Brain pericyte (primary cell): ENCODE measurements at regions not wholly inside any gene's neighbourhood (a gene's known extent, or its start where the extent isn't known, plus 50 kb on each side); places are given as distances from the start of the nearest gene placed in this dataset.

Source experiments
- DNase-seq: peaks from one replicate; pipeline ENCODE4 v3.0.0-alpha.2; 2012; ENCODE audit warnings: low read depth, low spot score

GRCh38 chr1:68378296-68379084 lies 71.3 kb downstream of the RPE65 start:
- no peak for DNase-seq

- DNase-seq = no peak
These were observed 72.7 kb downstream of the RPE65 start for GRCh38 chr1:68377098-68377497.

GRCh38 chr1:68376441-68376840 lies 73.3 kb downstream of the RPE65 start:
- no peak for DNase-seq

- no peak for DNase-seq
These were observed 73.8 kb downstream of the RPE65 start for GRCh38 chr1:68375919-68376318.

- no peak for DNase-seq
These were observed 76.6 kb downstream of the RPE65 start for GRCh38 chr1:68373173-68373572.

GRCh38 chr1:68372487-68372886 lies 77.3 kb downstream of the RPE65 start:
- no peak for DNase-seq

- DNase-seq = no peak
These were observed 79.4 kb downstream of the RPE65 start for GRCh38 chr1:68370101-68370915.

DNA sequence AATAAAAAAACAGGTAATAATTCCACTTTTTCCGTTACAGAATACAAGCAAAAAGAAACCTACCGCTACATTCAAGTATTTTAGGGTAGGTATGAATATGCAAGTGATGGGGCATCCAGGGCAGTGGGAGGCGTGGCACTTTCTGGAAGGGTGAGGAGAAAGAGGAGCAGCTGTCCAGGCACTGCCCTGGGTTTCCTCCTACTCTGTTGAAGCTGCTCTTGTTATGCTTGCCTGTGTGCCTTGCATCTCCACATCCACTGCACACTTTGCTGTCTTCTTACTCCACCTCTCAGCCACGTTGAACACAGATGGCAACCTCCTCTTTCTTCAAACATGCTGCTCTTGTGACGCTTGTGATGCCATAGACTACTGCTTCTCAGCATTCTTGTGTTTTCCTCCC lies 83.2 kb downstream of the RPE65 start:
- no peak for DNase-seq

GRCh38 chr1:68365709-68366382 lies 83.9 kb downstream of the RPE65 start:
- DNase-seq = no peak

GRCh38 chr1:68363339-68363738 lies 86.4 kb downstream of the RPE65 start:
- DNase-seq = no peak

GRCh38 chr1:68361346-68361910 lies 88.3 kb downstream of the RPE65 start:
- DNase-seq = no peak

GRCh38 chr1:68359045-68359444 lies 90.7 kb downstream of the RPE65 start:
- no peak for DNase-seq

- no peak for DNase-seq
These were observed 91.3 kb downstream of the RPE65 start for GRCh38 chr1:68358439-68358838.

DNA sequence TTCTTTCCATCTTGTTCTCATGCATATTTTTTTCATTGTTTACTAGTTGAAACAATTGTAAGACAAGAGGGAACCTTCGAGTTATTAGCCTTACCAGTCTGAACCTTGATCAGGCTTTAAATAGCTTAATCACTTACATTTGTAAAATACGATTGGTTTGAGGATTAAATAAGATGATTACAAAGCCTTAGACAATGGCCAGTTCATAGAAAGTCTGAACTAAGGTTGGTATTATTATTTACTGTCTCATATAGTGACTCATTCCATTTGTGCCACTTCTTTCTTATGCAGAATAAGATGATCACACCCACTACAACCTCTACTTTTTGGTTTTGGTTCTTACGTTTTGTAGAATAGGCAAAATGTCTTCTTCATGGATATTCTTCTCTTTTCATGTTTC lies 94.1 kb downstream of the RPE65 start:
- no peak for DNase-seq

GRCh38 chr1:68352202-68352601 lies 97.6 kb downstream of the RPE65 start:
- no peak for DNase-seq

- no peak for DNase-seq
These were observed 102.3 kb downstream of the RPE65 start for GRCh38 chr1:68347415-68347814.

DNA sequence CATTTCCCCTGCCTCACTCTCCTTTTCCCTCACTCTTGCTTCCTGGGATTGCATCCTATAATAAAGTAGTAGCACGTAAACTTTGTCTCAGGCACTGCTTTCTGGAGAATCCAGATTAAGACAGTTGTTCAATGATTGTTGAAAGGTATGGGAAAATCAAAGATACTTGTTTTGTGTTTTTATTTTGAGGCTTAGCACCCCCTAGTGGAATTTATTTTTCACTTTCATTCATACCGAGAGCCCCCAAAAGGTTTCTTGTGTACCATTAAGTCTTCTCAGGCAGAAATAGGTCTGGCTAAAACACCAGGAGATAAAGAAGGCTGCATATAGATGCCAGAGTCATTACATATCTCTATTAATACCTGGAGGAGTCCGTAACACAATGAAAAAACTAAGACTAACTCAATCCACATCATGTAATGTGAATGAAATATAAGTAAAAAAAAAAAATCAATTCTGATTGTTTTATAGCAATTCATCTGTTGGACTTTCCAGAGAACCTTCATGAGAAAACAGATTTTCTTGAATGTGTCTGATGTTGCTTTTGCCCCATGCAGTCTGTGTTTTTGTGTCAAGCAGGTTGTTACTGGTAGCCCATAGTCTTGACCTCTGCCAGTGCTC lies 103.5 kb downstream of the RPE65 start:
- no peak for DNase-seq

GRCh38 chr1:68344208-68344607 lies 105.5 kb downstream of the RPE65 start:
- DNase-seq = no peak

DNA sequence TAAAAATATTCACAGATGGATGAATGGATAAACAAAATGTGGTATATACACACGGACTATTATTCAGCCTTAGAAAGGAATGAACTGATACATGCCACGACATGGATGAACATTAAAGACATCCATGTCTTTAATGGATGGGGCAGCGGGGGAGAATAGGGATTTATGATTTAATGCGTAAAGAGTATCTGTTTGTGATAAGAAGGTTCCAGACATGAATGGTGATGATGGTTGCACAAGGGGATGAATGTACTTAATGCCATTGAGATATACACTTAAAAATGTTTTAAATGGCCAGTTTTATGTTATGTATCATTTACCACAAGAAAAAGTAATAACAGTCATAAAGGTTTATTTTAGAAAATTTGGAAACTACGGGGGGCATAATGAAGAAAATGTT lies 108.6 kb upstream of the WLS start:
- DNase-seq = no peak

- peak; percentile 47 for DNase-seq
These were observed 107.2 kb upstream of the WLS start for GRCh38 chr1:68339505-68339904.

GRCh38 chr1:68338081-68338480 lies 105.8 kb upstream of the WLS start:
- no peak for DNase-seq

GRCh38 chr1:68332041-68332440 lies 99.7 kb upstream of the WLS start:
- DNase-seq = no peak
